Sigmoid colon (tissue), 4 donors: ENCODE measurements at regions not wholly inside any gene's neighbourhood (a gene's known extent, or its start where the extent isn't known, plus 50 kb on each side); places are given as distances from the start of the nearest gene placed in this dataset.

ENCODE experiments used
- EP300 ChIP-seq, 4 donors: sonication (generic); formaldehyde crosslinking; IDR thresholded peaks; one replicate each; pipeline ENCODE4 v1.6.1; 2017; ENCODE audit warnings: antibody characterized with exemption in 4 of 4
- POLR2A ChIP-seq, 2 donors: fragments of 450-650 bp; IDR thresholded peaks; one replicate each; pipeline ENCODE4 v1.6.1; 2016; ENCODE audit warnings: antibody characterized with exemption in 2 of 2, mild to moderate bottlenecking in 2 of 2, moderate library complexity in 2 of 2
- TF ChIP-seq, protein P1 (sequence below), 4 experiments: fragments of 450-650 bp in 3 of 4; fragments of 200-600 bp in 1 of 4; IDR thresholded peaks; one replicate each; pipeline ENCODE4 v1.5.1; 2016 to 2019; ENCODE audit warnings: antibody characterized with exemption in 4 of 4, mild to moderate bottlenecking in 3 of 4, moderate library complexity in 2 of 4

DNA sequence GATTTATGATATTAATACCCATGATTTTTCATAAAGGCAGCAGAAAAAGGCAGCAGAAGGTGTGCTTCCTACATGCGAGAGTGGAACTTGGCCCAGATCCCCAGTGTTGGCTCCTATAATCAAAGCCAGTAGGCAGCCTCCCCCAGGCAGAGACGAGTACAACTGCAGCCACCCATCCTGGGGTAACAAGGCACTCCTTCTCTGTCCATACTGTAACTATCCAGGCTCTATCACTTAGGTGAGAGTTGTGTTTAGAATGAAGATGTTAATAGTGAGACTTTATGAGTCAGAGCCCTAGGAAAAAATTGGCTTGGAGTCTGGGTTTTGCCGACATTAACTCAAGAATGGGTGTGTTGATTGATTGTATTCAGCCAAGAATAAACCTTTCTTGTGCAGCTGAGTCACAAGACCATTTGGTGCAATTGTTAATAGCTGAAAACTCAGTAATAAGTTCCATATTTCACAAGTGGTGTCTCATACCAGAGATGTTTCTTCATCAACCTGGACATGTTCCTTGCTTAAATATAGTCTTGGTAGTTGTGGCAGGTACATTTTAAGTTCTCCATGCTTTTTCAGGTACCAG is 322.3 kb downstream of the DUSP10 start:
- TF ChIP-seq, protein P1, sequence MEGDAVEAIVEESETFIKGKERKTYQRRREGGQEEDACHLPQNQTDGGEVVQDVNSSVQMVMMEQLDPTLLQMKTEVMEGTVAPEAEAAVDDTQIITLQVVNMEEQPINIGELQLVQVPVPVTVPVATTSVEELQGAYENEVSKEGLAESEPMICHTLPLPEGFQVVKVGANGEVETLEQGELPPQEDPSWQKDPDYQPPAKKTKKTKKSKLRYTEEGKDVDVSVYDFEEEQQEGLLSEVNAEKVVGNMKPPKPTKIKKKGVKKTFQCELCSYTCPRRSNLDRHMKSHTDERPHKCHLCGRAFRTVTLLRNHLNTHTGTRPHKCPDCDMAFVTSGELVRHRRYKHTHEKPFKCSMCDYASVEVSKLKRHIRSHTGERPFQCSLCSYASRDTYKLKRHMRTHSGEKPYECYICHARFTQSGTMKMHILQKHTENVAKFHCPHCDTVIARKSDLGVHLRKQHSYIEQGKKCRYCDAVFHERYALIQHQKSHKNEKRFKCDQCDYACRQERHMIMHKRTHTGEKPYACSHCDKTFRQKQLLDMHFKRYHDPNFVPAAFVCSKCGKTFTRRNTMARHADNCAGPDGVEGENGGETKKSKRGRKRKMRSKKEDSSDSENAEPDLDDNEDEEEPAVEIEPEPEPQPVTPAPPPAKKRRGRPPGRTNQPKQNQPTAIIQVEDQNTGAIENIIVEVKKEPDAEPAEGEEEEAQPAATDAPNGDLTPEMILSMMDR (IDR thresholded peaks at IDR 0.05) = no peak
- no peak for TF ChIP-seq POLR2A (IDR thresholded peaks at IDR 0.05)
- no peak for TF ChIP-seq EP300 (IDR thresholded peaks at IDR 0.05)
